H1 (cell line): ENCODE measurements at regions not wholly inside any gene's neighbourhood (a gene's known extent, or its start where the extent isn't known, plus 50 kb on each side); places are given as distances from the start of the nearest gene placed in this dataset.

Experiments used
- BCL11A ChIP-seq, 2 experiments: IDR thresholded peaks; one replicate each; pipeline ENCODE4 v1.6.1; 2011; ENCODE audit warnings: low read depth in 2 of 2, low read length in 2 of 2, mild to moderate bottlenecking in 2 of 2
- CHD7 ChIP-seq: fragments of 300-600 bp; sonication (generic); IDR thresholded peaks from 2 replicates; pipeline ENCODE4 v1.7.1; 2012; ENCODE audit warnings: low read length, moderate library complexity, mild to moderate bottlenecking, inconsistent platforms; ENCODE audit not compliant: insufficient replicate concordance
- KDM4A ChIP-seq: IDR thresholded peaks from one replicate; pipeline ENCODE4 v1.7.1; 2012; ENCODE audit warnings: low read depth, mild to moderate bottlenecking, moderate library complexity, low read length, inconsistent platforms; ENCODE audit not compliant: severe bottlenecking
- RBBP5 ChIP-seq: IDR thresholded peaks from 2 replicates; pipeline ENCODE4 v1.7.1; 2012; ENCODE audit warnings: low read depth, mild to moderate bottlenecking, inconsistent platforms, low read length, moderate library complexity, borderline replicate concordance
- ZNF274 ChIP-seq: IDR thresholded peaks from 2 replicates; pipeline ENCODE4 v1.7.0; 2012; ENCODE audit warnings: low read length, borderline replicate concordance; ENCODE audit errors: extremely low read depth

DNA sequence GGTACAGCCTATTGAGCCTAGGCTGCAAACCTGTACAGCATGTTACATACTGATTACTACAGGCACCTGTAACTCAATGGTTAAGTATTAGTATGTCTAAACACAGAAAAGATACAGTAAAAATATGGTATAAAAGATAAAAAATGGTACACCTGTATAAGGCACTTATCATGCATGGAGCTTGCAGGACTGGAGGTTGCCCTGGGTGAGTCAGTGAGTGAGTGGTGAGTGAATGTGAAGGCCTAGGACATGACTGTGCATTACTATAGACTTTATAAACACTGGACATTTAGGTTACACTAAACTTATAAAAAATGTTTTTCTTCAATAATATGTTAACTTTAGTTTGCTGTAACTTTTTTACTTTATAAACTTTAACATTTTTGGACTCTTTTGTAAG, 171.3 kb downstream of the SLC28A3 start (continued):
- TF ChIP-seq CHD7 = no peak
- no peak for TF ChIP-seq BCL11A (IDR thresholded peaks at IDR 0.05; ENCODE audit: low read depth in 2 of 2, low read length in 2 of 2)
- TF ChIP-seq KDM4A = no peak
- no peak for TF ChIP-seq RBBP5
- TF ChIP-seq ZNF274 = no peak
